ENCODE measurements at regions not wholly inside any gene's neighbourhood (a gene's known extent, or its start where the extent isn't known, plus 50 kb on each side); places are given as distances from the start of the nearest gene placed in this dataset.

- TF ChIP-seq POLR2A (IDR thresholded peaks at IDR 0.05; ENCODE audit: low read length) (no peak), JUNB (IDR thresholded peaks at IDR 0.05) (no peak), BCL3 (IDR thresholded peaks at IDR 0.05) (no peak), EP300 (IDR thresholded peaks at IDR 0.05) (no peak), ZSCAN20 (CRISPR knock-in tag; IDR thresholded peaks at IDR 0.05) (no peak), CEBPB (IDR thresholded peaks at IDR 0.05) (no peak), MAZ (IDR thresholded peaks at IDR 0.05; ENCODE audit: borderline replicate concordance, low read depth, low read length) (no peak), HDAC2 (IDR thresholded peaks at IDR 0.05) (no peak), CHD4 (IDR thresholded peaks at IDR 0.05; ENCODE audit: borderline replicate concordance) (no peak), E2F6 (IDR thresholded peaks at IDR 0.05; ENCODE audit: borderline replicate concordance, low read depth) (no peak), RCOR1 (IDR thresholded peaks at IDR 0.05; ENCODE audit: low read depth, low read length) (no peak)
- TF ChIP-seq, protein P1, sequence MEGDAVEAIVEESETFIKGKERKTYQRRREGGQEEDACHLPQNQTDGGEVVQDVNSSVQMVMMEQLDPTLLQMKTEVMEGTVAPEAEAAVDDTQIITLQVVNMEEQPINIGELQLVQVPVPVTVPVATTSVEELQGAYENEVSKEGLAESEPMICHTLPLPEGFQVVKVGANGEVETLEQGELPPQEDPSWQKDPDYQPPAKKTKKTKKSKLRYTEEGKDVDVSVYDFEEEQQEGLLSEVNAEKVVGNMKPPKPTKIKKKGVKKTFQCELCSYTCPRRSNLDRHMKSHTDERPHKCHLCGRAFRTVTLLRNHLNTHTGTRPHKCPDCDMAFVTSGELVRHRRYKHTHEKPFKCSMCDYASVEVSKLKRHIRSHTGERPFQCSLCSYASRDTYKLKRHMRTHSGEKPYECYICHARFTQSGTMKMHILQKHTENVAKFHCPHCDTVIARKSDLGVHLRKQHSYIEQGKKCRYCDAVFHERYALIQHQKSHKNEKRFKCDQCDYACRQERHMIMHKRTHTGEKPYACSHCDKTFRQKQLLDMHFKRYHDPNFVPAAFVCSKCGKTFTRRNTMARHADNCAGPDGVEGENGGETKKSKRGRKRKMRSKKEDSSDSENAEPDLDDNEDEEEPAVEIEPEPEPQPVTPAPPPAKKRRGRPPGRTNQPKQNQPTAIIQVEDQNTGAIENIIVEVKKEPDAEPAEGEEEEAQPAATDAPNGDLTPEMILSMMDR (IDR thresholded peaks at IDR 0.05), result no peak
Measured at GRCh38 chr5:39485079-39485478, 60.3 kb upstream of the DAB2 start.
